ENCODE measurements at regions not wholly inside any gene's neighbourhood (a gene's known extent, or its start where the extent isn't known, plus 50 kb on each side); places are given as distances from the start of the nearest gene placed in this dataset.
"Not testable (repeated sequence)": the region's sequence is repeated elsewhere in the genome, so short reads cannot be mapped to it uniquely, and the experiment has no call there.

DNA sequence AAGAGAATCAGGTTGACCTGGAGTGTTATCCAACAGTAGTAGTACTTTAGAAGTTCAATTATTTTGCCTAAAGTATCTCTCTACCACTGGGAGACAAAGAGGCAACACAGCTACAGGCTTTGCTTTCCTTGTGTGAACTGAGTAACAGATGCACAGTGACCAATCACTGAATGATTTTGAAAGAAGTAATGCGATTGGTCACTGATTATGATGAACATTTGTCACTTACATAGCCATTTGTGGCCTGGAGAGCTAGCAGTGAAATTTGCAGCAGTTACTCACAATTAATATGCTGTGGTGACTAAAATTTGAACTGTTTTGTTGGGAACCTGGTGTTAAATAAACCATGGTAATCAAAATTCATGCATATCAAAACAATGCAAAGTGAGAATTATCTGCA lies 508.7 kb upstream of the DIPK2B start:
- DNase-seq (ENCODE audit: low read depth in 2 of 2, low spot score in 1 of 2): no peak

- no peak for DNase-seq (ENCODE audit: low read depth in 2 of 2, low spot score in 1 of 2)
Observed at GRCh38 chrX:45699158-45699557, 498.5 kb upstream of the DIPK2B start.

- no peak for DNase-seq (ENCODE audit: low read depth in 2 of 2, low spot score in 1 of 2)
Observed at GRCh38 chrX:45697591-45697990, 496.9 kb upstream of the DIPK2B start.

- DNase-seq (ENCODE audit: low read depth in 2 of 2, low spot score in 1 of 2): no peak
Observed at GRCh38 chrX:45696736-45697135, 496.1 kb upstream of the DIPK2B start.

GRCh38 chrX:45689971-45690370 lies 489.3 kb upstream of the DIPK2B start:
- DNase-seq (ENCODE audit: low read depth in 2 of 2, low spot score in 1 of 2): no peak

GRCh38 chrX:45683914-45684313 lies 483.2 kb upstream of the DIPK2B start:
- no peak for DNase-seq (ENCODE audit: low read depth in 2 of 2, low spot score in 1 of 2)

DNA sequence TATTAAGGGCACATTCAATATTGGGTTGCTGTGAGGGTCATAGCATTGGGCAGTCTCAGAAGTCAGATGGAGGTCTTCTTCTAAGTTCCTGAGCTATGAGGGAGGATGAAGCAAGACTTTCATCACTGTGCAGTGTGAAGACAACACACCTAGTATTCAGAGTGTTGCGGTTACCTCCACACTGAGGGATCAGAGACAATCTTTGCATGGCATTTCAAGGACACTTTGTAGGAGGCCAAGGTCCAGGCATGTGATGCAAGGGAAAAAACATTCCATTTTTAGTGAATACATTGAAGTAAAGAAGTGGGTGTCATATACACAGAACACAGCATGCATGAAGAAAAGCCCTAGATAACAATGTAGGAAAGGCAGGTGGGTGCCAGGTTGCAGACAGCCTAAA lies 481.2 kb upstream of the DIPK2B start:
- no peak for DNase-seq (ENCODE audit: low read depth in 2 of 2, low spot score in 1 of 2)

DNA sequence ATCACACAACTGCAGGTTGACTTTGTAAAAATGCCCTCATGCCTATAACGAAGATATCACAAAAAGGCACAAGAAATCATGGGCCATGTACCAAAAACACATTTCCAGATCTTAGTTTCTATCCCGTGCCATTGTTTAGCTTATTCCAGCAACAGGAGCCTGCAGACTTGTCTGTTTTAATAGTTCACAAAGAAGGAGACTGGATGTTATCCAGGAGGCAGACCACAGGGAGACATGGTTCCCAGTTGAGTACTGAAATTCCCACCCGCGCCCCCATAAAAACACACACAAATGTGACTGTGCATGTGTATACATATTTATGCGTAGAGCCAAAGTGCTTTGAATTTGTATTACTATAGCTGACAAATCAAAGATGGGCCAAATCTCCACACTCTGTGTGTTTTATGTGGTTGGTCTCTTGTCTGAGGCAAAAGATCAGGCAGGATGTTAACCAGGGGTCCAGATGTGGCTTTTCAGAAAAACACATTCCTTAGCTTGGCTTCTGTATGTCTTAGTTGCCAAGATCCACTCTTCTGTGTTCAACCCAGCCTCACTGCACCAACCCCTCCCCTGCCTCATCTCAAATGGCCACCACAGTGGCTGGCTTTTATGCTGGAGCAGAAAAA lies 469.2 kb upstream of the DIPK2B start:
- DNase-seq (ENCODE audit: low read depth in 2 of 2, low spot score in 1 of 2): no peak

GRCh38 chrX:45668686-45669443 lies 468.2 kb upstream of the DIPK2B start:
- DNase-seq (ENCODE audit: low read depth in 2 of 2, low spot score in 1 of 2): no peak

GRCh38 chrX:45667666-45668065 lies 467.0 kb upstream of the DIPK2B start:
- DNase-seq (ENCODE audit: low read depth in 2 of 2, low spot score in 1 of 2): no peak

DNA sequence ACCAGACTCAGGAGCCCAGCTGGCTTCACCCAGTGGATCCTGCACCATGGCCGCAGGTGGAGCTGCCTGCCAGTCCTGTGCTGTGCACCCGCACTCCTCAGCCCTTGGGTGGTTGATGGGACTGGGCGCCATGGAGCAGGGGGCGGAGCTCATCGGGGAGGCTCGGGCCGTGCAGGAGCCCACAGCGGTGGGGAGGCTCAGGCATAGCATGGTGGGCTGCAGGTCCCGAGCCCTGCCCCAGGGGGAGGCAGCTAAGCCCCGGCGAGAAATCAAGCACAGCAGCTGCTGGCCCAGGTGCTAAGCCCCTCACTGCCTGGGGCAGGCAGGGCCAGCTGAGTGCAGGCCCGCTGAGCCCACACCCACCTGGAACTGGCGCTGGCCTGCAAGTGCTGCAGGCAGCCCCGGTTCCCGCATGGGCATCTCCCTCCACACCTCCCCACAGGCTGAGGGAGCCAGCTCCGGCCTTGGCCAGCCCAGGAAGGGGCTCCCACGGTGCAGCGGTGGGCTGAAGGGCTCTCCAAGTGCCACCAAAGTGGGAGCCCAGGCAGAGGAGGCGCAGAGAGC lies 464.1 kb upstream of the DIPK2B start:
- no peak for DNase-seq (ENCODE audit: low read depth in 2 of 2, low spot score in 1 of 2)

DNA sequence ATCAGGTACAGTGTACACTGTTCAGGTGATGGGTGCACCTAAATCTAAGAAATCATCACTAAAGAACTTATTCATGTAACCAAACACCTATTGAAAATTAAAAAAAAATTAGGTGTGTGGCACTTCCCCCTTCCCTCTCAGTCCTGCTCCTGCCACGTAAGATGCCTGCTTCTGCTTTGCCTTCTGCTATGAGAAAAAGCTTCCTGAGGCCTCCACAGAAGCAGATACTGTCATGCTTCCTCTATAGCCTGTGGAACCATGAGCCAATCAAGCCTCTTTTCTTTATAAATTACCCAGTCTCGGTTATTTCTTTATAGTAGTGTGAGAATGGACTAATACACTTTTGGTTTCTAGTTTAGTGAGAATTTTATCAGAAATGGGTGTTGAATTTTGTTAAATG lies 459.8 kb upstream of the DIPK2B start:
- DNase-seq (ENCODE audit: low read depth in 2 of 2, low spot score in 1 of 2): no peak

DNA sequence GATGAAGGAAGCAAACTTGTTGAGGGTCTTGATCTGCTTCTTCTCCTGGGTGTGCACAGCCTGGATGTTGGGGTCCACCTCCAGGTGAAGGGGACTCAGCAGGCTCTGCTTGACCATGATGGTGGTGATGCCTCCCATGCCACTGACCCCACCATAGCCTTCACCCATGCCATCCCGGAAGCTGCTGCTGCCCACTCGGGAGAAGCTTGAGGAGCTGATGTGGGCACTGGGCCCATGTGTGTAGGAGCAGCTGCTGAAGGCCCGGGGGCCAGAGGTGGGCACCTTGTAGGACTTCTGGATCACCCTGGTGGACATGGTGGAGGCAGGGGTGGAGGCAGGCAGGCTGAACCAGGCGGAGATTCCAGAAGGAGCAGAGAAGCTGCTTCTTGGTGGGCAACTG lies 432.7 kb upstream of the DIPK2B start:
- no peak for DNase-seq (ENCODE audit: low read depth in 2 of 2, low spot score in 1 of 2)

GRCh38 chrX:45632506-45632905 lies 431.8 kb upstream of the DIPK2B start:
- no peak for DNase-seq (ENCODE audit: low read depth in 2 of 2, low spot score in 1 of 2)

- DNase-seq (ENCODE audit: low read depth in 2 of 2, low spot score in 1 of 2): no peak
Observed at GRCh38 chrX:45630078-45630477, 429.4 kb upstream of the DIPK2B start.

GRCh38 chrX:45628041-45628440 lies 427.4 kb upstream of the DIPK2B start:
- DNase-seq (ENCODE audit: low read depth in 2 of 2, low spot score in 1 of 2): no peak

- no peak for DNase-seq (ENCODE audit: low read depth in 2 of 2, low spot score in 1 of 2)
Observed at GRCh38 chrX:45623266-45623665, 422.6 kb upstream of the DIPK2B start.

GRCh38 chrX:45622538-45622937 lies 421.9 kb upstream of the DIPK2B start:
- DNase-seq (ENCODE audit: low read depth in 2 of 2, low spot score in 1 of 2): no peak

- DNase-seq (ENCODE audit: low read depth in 2 of 2, low spot score in 1 of 2): no peak
Observed at GRCh38 chrX:45622042-45622423, 421.4 kb upstream of the DIPK2B start.

DNA sequence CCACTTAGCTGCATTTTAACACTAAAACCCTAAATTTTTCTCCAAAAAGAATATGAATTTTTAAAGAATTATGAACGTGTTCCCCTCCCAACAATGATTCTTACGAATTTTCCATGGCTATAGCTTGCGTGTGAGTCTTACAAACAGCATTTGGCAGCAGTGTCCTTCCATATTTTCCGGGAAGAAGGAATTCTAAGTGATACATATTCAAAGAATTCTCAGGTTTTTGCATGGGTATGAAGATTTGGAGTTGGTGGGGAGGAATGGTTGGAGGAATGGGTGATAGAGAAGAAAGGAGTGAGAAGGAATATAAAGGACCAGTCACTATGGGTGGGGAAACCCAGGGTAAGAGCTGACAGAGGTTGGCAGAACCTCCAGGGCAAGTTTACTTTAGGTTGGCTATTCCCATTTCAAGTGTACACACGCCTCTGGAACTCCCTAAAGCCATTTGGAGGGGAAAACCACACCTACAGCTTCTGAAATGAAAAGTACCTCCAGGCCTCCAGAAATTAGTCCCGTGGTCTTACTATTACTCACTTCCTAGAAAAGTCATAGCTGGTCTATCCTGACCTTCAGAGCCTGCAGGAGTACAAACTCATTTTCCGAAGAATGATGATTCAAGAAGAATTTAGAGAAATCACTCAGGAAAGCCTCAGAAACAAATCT lies 420.8 kb upstream of the DIPK2B start:
- no peak for DNase-seq (ENCODE audit: low read depth in 2 of 2, low spot score in 1 of 2)

DNA sequence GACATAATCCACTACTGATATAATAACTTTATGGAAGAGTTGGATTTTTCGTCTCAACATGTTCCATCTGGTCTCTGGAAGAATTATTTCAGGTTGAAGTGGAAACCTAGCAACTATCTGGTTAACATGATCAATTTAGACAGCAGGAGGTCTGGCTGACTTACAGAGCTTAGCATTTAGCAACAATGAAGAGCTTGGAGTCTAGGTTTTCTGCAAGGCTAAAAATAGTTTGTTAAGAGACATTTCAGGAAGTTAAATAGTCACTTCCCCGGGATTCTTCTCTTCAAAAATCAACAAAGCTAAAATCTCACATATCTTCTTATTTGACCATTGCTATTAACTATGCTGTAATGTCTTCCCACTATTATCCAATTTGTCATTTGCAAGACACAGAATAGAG lies 418.6 kb upstream of the DIPK2B start:
- DNase-seq (ENCODE audit: low read depth in 2 of 2, low spot score in 1 of 2): no peak

DNA sequence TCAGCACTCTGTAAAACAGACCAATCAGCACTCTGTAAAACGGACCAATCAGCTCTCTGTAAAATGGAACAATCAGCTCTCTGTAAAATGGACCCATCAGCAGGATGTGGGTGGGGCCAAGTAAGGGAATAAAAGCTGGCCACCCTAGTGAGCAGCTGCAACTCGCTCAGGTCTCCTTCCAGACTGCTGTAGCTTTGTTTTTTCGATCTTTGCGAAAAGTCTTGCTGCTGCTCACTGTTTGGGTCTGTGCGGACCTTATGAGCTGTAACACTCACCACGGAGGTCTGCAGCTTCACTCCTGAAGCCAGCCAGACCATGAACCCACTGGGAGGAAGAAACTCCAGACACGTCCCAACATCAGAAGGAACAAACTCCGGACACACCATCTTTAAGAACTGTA lies 414.9 kb upstream of the DIPK2B start:
- DNase-seq (ENCODE audit: low read depth in 2 of 2, low spot score in 1 of 2): not testable (repeated sequence)
